HepG2 (cell line): ENCODE measurements at regions not wholly inside any gene's neighbourhood (a gene's known extent, or its start where the extent isn't known, plus 50 kb on each side); places are given as distances from the start of the nearest gene placed in this dataset.

ENCODE experiments used
- ATAC-seq: fragments of 200-7000 bp; cut with Tn5 transposase; 3 replicates; pipeline ENCODE4 v1.9.1; 2020; ENCODE audit warnings: mild to moderate bottlenecking, moderate library complexity
- BruUV-seq: library from RNA; stranded (reverse); fragments of 400-500 nt; replicated peaks from 2 replicates; lab custom pipeline; 2021; lab: Mats Ljungman, UMichigan
- CTCF ChIA-PET: fragments of 300-600 bp; formaldehyde crosslinking; extraction: SDS; loops from one replicate; lab custom pipeline; 2021; ENCODE audit warnings: low total read pairs, inconsistent platforms, low intra/inter-chr PET ratio; lab: Yijun Ruan, JAX
- POLR2A ChIA-PET: fragments of 350-600 bp; sonication (Branson Sonifier 250); formaldehyde crosslinking; loops from one replicate; lab custom pipeline; 2020; ENCODE audit warnings: antibody characterized with exemption, inconsistent platforms; lab: Yijun Ruan, JAX
- DNase-seq: peaks from one replicate; pipeline ENCODE4 v3.0.0-alpha.2; 2015; ENCODE audit warnings: low spot score
- FAIRE-seq: peaks from 3 replicates; lab custom pipeline; 2011; peaks lifted over from hg19 to GRCh38; lab: Jason Lieb, UNC
- H2AFZ ChIP-seq: one replicate; pipeline ENCODE4 v1.6.1; 2011; ENCODE audit warnings: low read length, inconsistent platforms
- H3K27ac ChIP-seq: fragments of 300-600 bp; 3 replicates; pipeline ENCODE4 v1.8.0; 2011; ENCODE audit warnings: mixed run types, mild to moderate bottlenecking, mixed read lengths, low read length, inconsistent platforms; ENCODE audit not compliant: insufficient read depth; ENCODE audit errors: extremely low read length
- H3K27me3 ChIP-seq, 2 experiments: fragments of 200-600 bp in 1 of 2; 2 replicates in 1 of 2; 3 replicates in 1 of 2; pipeline versions ENCODE4 v1.6.0 to v1.8.0; 2011; ENCODE audit warnings: low read length in 2 of 2, mild to moderate bottlenecking in 2 of 2, moderate library complexity in 2 of 2, inconsistent platforms in 1 of 2; ENCODE audit not compliant: insufficient read depth in 2 of 2, control insufficient read depth in 1 of 2
- H3K36me3 ChIP-seq, 2 experiments: fragments of 200-600 bp in 1 of 2; replicated peaks in 1 of 2; 2 replicates in 1 of 2; 3 replicates in 1 of 2; pipeline versions ENCODE4 v1.5.1 to v1.8.0; 2011; ENCODE audit warnings: low read length in 2 of 2, inconsistent platforms in 1 of 2; ENCODE audit not compliant: insufficient read depth in 2 of 2, control insufficient read depth in 1 of 2
- H3K4me1 ChIP-seq: 2 replicates; pipeline ENCODE4 v1.5.1; 2012; ENCODE audit warnings: low read length, inconsistent platforms; ENCODE audit not compliant: insufficient read depth
- H3K4me2 ChIP-seq: 2 replicates; pipeline ENCODE4 v1.6.0; 2011; ENCODE audit warnings: low read depth, low read length, inconsistent platforms
- H3K4me3 ChIP-seq, 3 experiments: fragments of 200-600 bp in 1 of 3; sonication (generic), shearing (Covaris generic) in 1 of 3; replicated peaks in 1 of 3; 2 replicates each; pipeline ENCODE4 v1.5.1; 2011 to 2016; ENCODE audit warnings: low read length in 3 of 3, inconsistent platforms in 2 of 3, low read depth in 2 of 3, mild to moderate bottlenecking in 2 of 3, control low read depth in 1 of 3, mixed read lengths in 1 of 3; ENCODE audit not compliant: insufficient read depth in 1 of 3
- H3K79me2 ChIP-seq: one replicate; pipeline ENCODE4 v1.6.1; 2011; ENCODE audit warnings: low read length, inconsistent platforms; ENCODE audit not compliant: insufficient read depth
- H3K9ac ChIP-seq: 2 replicates; pipeline ENCODE4 v1.6.0; 2011; ENCODE audit warnings: mild to moderate bottlenecking, low read depth, low read length, inconsistent platforms; ENCODE audit not compliant: insufficient read depth
- H3K9me3 ChIP-seq: 2 replicates; pipeline ENCODE4 v1.5.1; 2012; ENCODE audit warnings: mild to moderate bottlenecking, low read length
- H4K20me1 ChIP-seq: 2 replicates; pipeline ENCODE4 v1.6.0; 2011; ENCODE audit warnings: inconsistent platforms, mild to moderate bottlenecking, low read length, moderate library complexity; ENCODE audit not compliant: insufficient read depth
- ATF6 ChIP-seq: sonication (generic); formaldehyde crosslinking; conservative IDR thresholded peaks from 2 replicates; pipeline ENCODE4 v1.4.0; 2020; ENCODE audit warnings: missing genetic modification reagents
- KMT2A ChIP-seq: sonication (generic); formaldehyde crosslinking; IDR thresholded peaks from 2 replicates; pipeline ENCODE4 v1.4.0; 2020; ENCODE audit warnings: missing genetic modification reagents
- MED13 ChIP-seq: sonication (generic); formaldehyde crosslinking; IDR thresholded peaks from 2 replicates; pipeline ENCODE4 v1.5.0; 2020; ENCODE audit warnings: missing genetic modification reagents
- MEIS2 ChIP-seq: sonication (generic); formaldehyde crosslinking; IDR thresholded peaks from 2 replicates; pipeline ENCODE4 v1.9.0; 2021; ENCODE audit warnings: mild to moderate bottlenecking, missing genetic modification reagents
- NCOA1 ChIP-seq: sonication (generic); formaldehyde crosslinking; IDR thresholded peaks from 2 replicates; pipeline ENCODE4 v1.9.0; 2021; ENCODE audit warnings: missing genetic modification reagents
- NFE2 ChIP-seq: sonication (generic); formaldehyde crosslinking; IDR thresholded peaks from 2 replicates; pipeline ENCODE4 v1.4.0; 2020; ENCODE audit warnings: missing genetic modification reagents
- PAF1 ChIP-seq: IDR thresholded peaks from 2 replicates; pipeline ENCODE4 v1.6.1; 2016; ENCODE audit warnings: missing genetic modification reagents, missing compliant biosample characterization
- PRPF4 ChIP-seq: fragments of 200-400 bp; formaldehyde crosslinking; IDR thresholded peaks from 2 replicates; pipeline ENCODE4 v1.6.1; 2016; ENCODE audit warnings: low read length, low read depth; ENCODE audit not compliant: poor library complexity, severe bottlenecking
- SMYD3 ChIP-seq: sonication (generic); formaldehyde crosslinking; IDR thresholded peaks from 2 replicates; pipeline ENCODE4 v1.8.1; 2023; ENCODE audit warnings: mild to moderate bottlenecking, missing genetic modification reagents
- SOX5 ChIP-seq: IDR thresholded peaks from 2 replicates; pipeline ENCODE4 v1.6.1; 2016; ENCODE audit warnings: borderline replicate concordance
- SP140L ChIP-seq: sonication (generic); formaldehyde crosslinking; IDR thresholded peaks from 2 replicates; pipeline ENCODE4 v1.4.0; 2020; ENCODE audit warnings: missing genetic modification reagents, borderline replicate concordance
- TAF1 ChIP-seq: sonication (generic); formaldehyde crosslinking; IDR thresholded peaks from 2 replicates; pipeline ENCODE4 v1.4.0; 2020; ENCODE audit warnings: missing genetic modification reagents
- TFE3 ChIP-seq: IDR thresholded peaks from 2 replicates; pipeline ENCODE4 v1.6.1; 2016
- ZNF670 ChIP-seq: sonication (generic); formaldehyde crosslinking; IDR thresholded peaks from 2 replicates; pipeline ENCODE4 v1.8.0; 2022; ENCODE audit warnings: mild to moderate bottlenecking, missing genetic modification reagents, borderline replicate concordance
- ZNF800 ChIP-seq: sonication (generic); formaldehyde crosslinking; IDR thresholded peaks from 2 replicates; pipeline ENCODE4 v1.4.0; 2020; ENCODE audit warnings: missing genetic modification reagents
- ZSCAN12 ChIP-seq: sonication (generic); formaldehyde crosslinking; IDR thresholded peaks from 2 replicates; pipeline ENCODE4 v1.9.0; 2021; ENCODE audit warnings: mild to moderate bottlenecking, missing genetic modification reagents
- WGBS: methylation state at CpG from one replicate; pipeline ENCODE4 v1.1.6; 2017; ENCODE audit warnings: low lambda C conversion rate; 5-methylcytosine and 5-hydroxymethylcytosine counted together
- in situ Hi-C: cut with HindIII; loops from 2 replicates; pipeline ENCODE4 v1.10.0; 2017; ENCODE audit warnings: low pct_unique_long_range_greater_than_20kb; ENCODE audit not compliant: extremely low pct_ligation_motif_present
- intact Hi-C: fragments of 100-400 bp; cut with micrococcal nuclease; formaldehyde crosslinking; loops from one replicate; pipeline ENCODE4 v1.10.0; 2022; ENCODE audit not compliant: unreplicated experiment
- TF ChIP-seq, protein P1 (sequence below): sonication (generic); formaldehyde crosslinking; IDR thresholded peaks from 2 replicates; pipeline ENCODE4 v1.4.0; 2020; ENCODE audit warnings: missing genetic modification reagents, borderline replicate concordance

GRCh38 chr4:111494971-111495370 is 650.3 kb upstream of the FAM241A start:
- no peaks in the 10 kb centered on the region for H3K9me3 ChIP-seq
- no peaks in the 10 kb centered on the region for H3K27me3 ChIP-seq
- no peak for DNase-seq
- ChIA-PET POLR2A (no interaction called here), CTCF (no interaction called here)
- H3K9ac ChIP-seq, result no peak overlapping the region
- no peaks in the 10 kb centered on the region for H4K20me1 ChIP-seq
- BruUV-seq, result no TSS peak
- WGBS, result 5% methylated on average over 1 of the region's 1 CpG
- in situ Hi-C loops (no loop called here), intact Hi-C loops (no loop called here)
- no peak overlapping the region for H2AFZ ChIP-seq
- ATAC-seq, result no peak
- no peak overlapping the region for H3K4me2 ChIP-seq
- no peaks in the 10 kb centered on the region for H3K79me2 ChIP-seq
- no peak overlapping the region for H3K4me3 ChIP-seq
- no peak for FAIRE-seq
- H3K36me3 ChIP-seq, result no peaks in the 10 kb centered on the region
- H3K27ac ChIP-seq, result no peak overlapping the region
- H3K4me1 ChIP-seq, result no peaks in the 10 kb centered on the region
- TF ChIP-seq MEIS2 (CRISPR knock-in tag) (no peak), PRPF4 (no peak), PAF1 (no peak), SP140L (CRISPR knock-in tag) (no peak), TFE3 (CRISPR knock-in tag) (no peak), NFE2 (CRISPR knock-in tag) (no peak), ZNF670 (CRISPR knock-in tag) (no peak), ZNF800 (CRISPR knock-in tag) (no peak), MED13 (CRISPR knock-in tag) (no peak), NCOA1 (no peak), SOX5 (CRISPR knock-in tag) (no peak), TAF1 (CRISPR knock-in tag) (no peak), ZSCAN12 (CRISPR knock-in tag) (no peak), KMT2A (CRISPR knock-in tag) (no peak), SMYD3 (CRISPR knock-in tag) (no peak), ATF6 (no peak)
- TF ChIP-seq, protein P1, sequence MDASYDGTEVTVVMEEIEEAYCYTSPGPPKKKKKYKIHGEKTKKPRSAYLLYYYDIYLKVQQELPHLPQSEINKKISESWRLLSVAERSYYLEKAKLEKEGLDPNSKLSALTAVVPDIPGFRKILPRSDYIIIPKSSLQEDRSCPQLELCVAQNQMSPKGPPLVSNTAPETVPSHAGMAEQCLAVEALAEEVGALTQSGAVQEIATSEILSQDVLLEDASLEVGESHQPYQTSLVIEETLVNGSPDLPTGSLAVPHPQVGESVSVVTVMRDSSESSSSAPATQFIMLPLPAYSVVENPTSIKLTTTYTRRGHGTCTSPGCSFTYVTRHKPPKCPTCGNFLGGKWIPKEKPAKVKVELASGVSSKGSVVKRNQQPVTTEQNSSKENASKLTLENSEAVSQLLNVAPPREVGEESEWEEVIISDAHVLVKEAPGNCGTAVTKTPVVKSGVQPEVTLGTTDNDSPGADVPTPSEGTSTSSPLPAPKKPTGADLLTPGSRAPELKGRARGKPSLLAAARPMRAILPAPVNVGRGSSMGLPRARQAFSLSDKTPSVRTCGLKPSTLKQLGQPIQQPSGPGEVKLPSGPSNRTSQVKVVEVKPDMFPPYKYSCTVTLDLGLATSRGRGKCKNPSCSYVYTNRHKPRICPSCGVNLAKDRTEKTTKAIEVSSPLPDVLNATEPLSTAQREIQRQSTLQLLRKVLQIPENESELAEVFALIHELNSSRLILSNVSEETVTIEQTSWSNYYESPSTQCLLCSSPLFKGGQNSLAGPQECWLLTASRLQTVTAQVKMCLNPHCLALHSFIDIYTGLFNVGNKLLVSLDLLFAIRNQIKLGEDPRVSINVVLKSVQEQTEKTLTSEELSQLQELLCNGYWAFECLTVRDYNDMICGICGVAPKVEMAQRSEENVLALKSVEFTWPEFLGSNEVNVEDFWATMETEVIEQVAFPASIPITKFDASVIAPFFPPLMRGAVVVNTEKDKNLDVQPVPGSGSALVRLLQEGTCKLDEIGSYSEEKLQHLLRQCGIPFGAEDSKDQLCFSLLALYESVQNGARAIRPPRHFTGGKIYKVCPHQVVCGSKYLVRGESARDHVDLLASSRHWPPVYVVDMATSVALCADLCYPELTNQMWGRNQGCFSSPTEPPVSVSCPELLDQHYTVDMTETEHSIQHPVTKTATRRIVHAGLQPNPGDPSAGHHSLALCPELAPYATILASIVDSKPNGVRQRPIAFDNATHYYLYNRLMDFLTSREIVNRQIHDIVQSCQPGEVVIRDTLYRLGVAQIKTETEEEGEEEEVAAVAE (CRISPR knock-in tag), result no peak
